SKM-1 (cell line): ENCODE measurements at regions not wholly inside any gene's neighbourhood (a gene's known extent, or its start where the extent isn't known, plus 50 kb on each side); places are given as distances from the start of the nearest gene placed in this dataset.

Experiments
- DNase-seq: peaks from one replicate; lab custom pipeline; 2025; ENCODE audit not compliant: unreplicated experiment; lab: John Stamatoyannopoulos, UW

GRCh38 chr5:104265531-104266140 lies 703.0 kb upstream of the NUDT12 start:
- no peak for DNase-seq

- no peak for DNase-seq
Measured at GRCh38 chr5:104247260-104247659, 684.7 kb upstream of the NUDT12 start.

GRCh38 chr5:104241046-104241445 lies 678.5 kb upstream of the NUDT12 start:
- DNase-seq, result no peak

- DNase-seq, result no peak
Measured at GRCh38 chr5:104237586-104237985, 675.0 kb upstream of the NUDT12 start.

GRCh38 chr5:104223885-104224773 lies 661.5 kb upstream of the NUDT12 start:
- no peak for DNase-seq

- no peak for DNase-seq
Measured at GRCh38 chr5:104218200-104218599, 655.6 kb upstream of the NUDT12 start.

GRCh38 chr5:104213216-104213615 lies 650.6 kb upstream of the NUDT12 start:
- DNase-seq, result no peak

GRCh38 chr5:104199771-104200170 lies 637.2 kb upstream of the NUDT12 start:
- DNase-seq, result no peak

GRCh38 chr5:104198156-104198555 lies 635.6 kb upstream of the NUDT12 start:
- DNase-seq, result no peak

- DNase-seq, result peak; percentile 18
Measured at GRCh38 chr5:104189909-104190308, 627.3 kb upstream of the NUDT12 start.

GRCh38 chr5:104189031-104189430 lies 626.4 kb upstream of the NUDT12 start:
- DNase-seq, result no peak

- no peak for DNase-seq
Measured at GRCh38 chr5:104187656-104188055, 625.1 kb upstream of the NUDT12 start.

- no peak for DNase-seq
Measured at GRCh38 chr5:104186510-104186909, 623.9 kb upstream of the NUDT12 start.

- DNase-seq, result no peak
Measured at GRCh38 chr5:104186100-104186499, 623.5 kb upstream of the NUDT12 start.

GRCh38 chr5:104184264-104184663 lies 621.7 kb upstream of the NUDT12 start:
- no peak for DNase-seq

GRCh38 chr5:104178829-104179456 lies 616.4 kb upstream of the NUDT12 start:
- peak; percentile 46 for DNase-seq

GRCh38 chr5:104178066-104178465 lies 615.5 kb upstream of the NUDT12 start:
- no peak for DNase-seq

- no peak for DNase-seq
Measured at GRCh38 chr5:104177651-104178050, 615.1 kb upstream of the NUDT12 start.

- DNase-seq, result no peak
Measured at GRCh38 chr5:104172976-104173375, 610.4 kb upstream of the NUDT12 start.

- no peak for DNase-seq
Measured at GRCh38 chr5:104171958-104172690, 609.5 kb upstream of the NUDT12 start.

- no peak for DNase-seq
Measured at GRCh38 chr5:104170926-104171325, 608.3 kb upstream of the NUDT12 start.
